ENCODE measurements at regions not wholly inside any gene's neighbourhood (a gene's known extent, or its start where the extent isn't known, plus 50 kb on each side); places are given as distances from the start of the nearest gene placed in this dataset.

DNA sequence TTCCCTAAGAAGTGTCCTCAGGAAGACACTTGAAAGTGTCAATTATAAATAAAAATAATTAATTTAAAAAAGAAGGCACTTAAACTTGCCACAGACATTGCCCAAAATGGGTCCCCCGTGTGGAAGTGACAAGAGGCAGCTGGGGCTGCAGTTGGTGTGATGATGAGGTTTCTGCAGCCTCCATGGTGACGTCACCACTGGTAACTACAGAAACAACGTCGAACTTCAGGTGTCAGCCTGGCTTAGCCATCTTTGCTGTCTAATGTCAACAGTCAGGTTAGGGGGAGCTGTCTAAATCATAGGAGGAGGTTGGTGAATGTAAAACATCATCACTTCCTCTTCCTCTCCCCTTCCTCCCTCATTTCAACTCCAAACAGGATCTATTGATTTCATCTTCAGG, 328.6 kb downstream of the MN1 start:
- no peak for DNase-seq (ENCODE audit: low read depth in 2 of 2)

DNA sequence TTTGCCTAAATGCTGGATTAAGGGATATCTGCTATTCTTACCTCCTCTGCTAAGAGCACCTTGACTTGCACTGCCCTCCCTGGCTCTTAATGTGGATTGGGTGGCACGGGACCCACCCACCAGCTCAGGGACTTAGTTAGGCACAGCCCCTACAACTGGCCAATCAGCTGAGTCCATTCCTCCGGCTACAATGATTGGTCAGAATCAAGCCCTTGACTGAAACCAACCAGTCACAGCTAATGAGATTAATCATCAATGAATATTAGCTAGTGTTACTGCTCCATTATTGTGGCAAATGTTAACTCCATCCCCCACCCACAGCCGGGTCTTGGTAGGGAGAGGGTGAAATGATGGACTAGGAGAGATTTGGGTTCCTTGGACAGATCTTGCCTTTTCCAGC, 328.0 kb downstream of the MN1 start:
- DNase-seq (ENCODE audit: low read depth in 2 of 2), result no peak

DNA sequence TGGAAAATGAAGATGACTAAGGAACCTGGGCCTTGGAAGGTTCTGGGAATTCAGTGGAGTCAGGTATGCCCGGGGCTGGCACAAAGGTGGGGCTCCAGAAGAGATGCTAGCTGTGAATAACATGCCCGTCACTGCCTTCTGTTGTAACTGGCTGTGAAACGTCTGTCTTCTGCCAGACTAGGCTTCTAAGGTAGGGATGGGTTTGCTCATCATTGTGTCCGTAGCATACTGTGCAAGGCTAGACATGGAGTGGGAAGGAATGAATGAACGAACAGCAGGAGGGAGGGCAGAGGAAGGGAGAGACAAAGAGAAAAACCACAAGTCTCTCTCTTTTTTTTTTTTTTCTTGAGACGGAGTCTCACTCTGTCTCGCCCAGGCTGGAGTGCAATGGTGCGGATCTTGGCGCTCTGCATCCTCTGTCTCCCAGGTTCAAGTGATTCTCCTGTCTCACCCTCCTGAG, 327.4 kb downstream of the MN1 start:
- DNase-seq (ENCODE audit: low read depth in 2 of 2), result no peak

DNA sequence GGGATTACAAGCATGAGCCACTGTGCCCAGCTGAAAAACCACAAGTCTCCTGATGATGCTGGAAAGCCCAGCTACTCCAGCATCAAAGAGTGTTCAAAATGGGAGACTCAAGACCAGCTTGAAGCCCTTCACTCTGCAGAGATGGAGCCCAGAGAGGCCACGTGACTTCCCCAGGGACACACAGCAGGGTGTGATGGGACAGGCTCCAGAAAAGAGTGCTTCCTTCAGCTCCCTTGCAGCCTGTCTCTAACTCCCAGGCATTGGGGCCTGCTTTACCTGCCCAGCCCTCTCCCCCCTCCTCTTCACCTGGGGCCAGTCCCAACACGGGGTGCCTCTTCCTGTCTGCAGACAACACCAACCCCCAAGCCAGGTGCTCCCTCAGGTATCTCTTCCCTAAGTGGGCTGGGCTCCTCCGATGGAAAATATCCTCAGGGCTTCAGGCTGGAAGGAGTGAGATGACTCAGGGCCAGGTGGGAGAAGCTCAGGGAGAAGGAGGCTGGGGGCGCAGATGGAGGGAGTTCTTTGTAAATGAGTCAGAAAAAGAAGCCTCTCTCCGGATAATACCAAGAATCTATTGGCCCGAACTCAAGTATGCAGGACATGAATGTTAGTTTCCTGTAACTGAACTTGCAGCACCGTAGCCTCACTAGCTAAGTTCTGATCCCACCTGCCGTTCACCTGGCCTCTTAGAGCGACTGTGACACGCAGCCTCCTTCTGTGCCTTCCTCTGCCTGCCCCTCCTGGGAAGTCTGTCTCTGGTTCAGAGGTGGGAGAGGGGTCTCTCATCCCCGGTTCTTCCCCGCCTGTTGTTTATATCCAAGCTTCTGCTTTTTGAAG, 326.6 kb downstream of the MN1 start:
- no peak for DNase-seq (ENCODE audit: low read depth in 2 of 2)

DNA sequence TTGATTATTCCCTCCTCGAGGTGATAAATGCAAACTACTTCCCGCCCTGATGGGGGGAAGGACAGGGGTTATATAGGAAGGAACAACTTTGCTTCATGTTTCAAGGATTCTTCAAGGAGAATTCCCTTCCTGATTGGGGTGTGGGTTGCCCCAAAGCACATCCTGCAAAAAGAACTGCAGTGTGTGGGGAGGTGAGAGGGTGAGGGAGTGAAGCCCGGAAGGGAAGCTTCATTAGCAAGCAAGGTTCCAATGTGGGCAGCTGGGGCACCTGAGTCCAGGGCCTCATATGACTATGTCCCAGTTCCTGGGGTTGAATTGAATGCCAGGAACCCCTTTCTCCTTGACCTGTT, 326.0 kb downstream of the MN1 start:
- DNase-seq (ENCODE audit: low read depth in 2 of 2), result no peak

DNA sequence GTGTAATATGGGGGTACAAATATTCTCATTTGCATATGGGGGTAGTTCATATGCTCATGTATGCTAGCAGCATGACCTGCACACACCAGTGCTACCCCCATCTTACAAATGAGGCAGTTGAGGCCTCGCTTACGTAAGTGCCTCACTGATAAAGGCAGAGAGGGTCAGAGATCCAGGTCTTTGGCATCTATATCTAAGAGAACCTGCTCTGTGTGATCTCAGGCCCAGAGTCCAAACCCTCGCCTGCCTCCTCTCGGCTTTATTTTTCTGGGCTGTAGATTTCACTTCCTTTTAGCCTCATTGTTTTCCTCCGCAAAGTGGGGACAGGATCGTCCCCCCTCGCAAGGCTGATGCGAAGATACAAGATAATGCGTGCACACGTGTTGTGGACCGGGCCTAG, 325.2 kb downstream of the MN1 start:
- no peak for DNase-seq (ENCODE audit: low read depth in 2 of 2)

DNA sequence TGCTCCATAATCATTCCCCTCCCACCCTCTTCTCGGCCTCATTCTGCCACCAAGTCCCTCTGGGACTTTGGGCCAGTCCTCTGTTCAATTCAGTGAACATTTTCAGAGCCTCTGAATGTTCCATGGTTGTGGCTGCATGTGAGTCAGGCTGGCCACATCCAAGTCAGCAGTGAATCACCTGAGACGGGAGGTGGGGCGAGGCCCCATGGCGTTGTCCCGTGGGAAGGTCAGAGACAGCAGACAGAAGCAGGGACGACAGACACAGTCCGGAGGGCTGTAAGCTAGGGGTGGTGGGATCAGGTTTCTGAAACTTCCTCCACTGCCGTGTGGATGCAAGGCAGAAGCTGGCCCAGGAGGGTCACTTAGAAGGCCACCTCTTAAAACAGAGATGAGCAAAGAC, 324.8 kb downstream of the MN1 start:
- DNase-seq (ENCODE audit: low read depth in 2 of 2), result no peak

DNA sequence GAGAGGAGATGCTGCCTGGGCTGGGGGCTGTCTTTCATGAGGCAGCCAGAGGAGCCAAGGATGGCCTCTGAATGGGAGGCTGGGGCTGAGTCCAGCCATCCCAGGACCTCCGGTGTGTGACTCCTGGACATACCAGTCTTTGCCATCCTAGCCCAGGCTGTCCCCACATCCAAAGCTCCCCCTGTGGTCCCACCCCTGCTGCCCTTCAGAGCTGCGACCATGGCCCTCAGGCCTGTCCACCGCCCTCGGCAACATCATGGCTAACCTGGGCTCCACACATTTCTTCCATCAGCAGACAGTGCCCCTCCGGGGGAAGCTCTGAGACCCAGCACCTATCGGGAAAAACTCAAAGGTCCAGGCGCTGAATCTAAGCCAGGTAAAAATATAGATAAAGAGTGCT, 324.4 kb downstream of the MN1 start:
- no peak for DNase-seq (ENCODE audit: low read depth in 2 of 2)

DNA sequence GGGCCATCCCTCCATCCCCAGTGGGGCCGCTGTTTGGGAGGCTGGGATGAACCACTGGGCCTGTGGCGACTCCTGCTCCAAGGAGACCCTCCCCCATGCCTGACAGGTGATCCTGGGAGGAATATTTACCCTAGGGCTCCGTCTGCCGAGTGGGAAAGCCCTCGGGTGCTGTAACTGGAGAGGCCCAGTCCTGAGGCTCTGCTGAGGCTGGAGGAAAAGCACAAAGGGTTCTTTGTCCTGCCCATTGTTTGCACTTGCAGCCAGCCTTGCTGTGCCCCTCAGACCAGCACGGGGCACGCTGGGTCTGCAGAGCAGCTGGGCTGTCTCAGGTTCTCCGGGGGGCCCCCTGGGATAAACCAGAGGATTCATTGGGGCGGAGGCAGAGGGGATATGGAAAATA, 321.1 kb downstream of the MN1 start:
- DNase-seq (ENCODE audit: low read depth in 2 of 2), result no peak

DNA sequence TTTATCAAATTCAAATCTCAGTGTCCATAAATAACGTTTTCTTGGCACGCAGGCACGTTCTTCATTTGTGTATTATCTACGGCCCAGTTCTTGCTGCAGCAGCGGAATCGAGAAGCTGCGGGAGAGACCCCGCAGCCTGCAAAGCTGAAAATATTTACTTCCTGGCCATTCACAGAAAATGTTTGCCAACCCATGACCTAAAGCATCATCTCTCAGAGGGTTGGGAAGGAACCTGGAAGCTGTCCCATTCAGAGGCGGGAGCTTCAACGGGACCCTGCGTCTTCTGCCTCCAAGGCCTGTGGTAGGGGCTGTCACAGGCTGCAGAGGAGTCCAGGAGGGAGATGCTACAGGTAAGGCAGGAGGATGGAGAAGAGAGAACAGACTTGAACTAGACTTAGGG, 319.2 kb downstream of the MN1 start:
- DNase-seq (ENCODE audit: low read depth in 2 of 2), result no peak

DNA sequence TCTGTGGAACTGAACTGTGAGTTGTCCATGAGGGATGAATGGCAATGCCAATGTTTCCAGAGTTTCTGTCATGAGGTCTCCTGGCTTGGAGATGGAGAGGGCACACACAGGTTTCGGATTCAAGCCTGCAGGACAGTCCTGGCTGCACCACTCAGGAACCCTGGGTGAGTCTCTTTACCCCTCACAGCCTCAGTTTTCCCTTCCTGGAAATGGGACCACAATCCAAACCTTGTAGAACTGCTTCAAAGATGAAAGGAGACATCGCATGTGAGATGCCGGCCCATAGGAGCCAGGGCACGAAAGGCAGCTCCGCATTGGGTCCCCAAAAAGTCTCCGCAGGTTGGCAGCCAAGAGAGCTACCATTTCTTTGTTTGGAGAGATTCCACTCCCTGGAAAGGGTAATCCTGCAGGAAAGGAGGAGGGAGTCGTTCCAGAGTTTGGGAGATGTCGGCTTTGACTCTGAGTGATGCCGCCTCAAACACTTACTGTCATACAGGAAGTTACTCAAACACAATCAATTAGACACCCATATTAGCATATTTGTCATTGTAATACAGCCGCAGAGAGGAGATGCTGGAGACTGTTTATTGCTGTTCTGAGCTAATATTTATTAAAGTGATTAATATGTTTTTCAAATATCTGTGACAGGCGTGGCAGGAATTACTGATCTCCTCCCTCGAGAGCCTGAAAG, 318.3 kb downstream of the MN1 start:
- no peak for DNase-seq (ENCODE audit: low read depth in 2 of 2)

DNA sequence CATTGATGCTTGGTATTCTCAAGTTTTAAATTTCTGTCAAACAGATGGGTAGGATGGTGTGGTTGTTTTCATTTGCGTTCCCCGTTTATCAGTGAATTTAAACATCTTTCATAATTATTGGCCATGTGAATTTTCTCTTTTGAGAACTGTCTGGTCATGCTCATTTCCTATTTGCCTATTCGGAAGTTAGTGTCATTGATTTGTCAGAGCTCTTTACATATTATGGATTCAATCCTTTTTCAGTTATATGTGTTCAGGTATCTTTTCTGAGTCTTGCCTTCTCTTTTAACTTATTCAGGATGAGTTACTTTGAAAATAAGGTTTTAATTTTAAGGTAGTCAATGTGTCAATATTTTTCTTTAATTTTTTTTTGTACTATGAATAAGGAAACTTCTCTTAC, 315.7 kb downstream of the MN1 start:
- DNase-seq (ENCODE audit: low read depth in 2 of 2), result no peak

DNA sequence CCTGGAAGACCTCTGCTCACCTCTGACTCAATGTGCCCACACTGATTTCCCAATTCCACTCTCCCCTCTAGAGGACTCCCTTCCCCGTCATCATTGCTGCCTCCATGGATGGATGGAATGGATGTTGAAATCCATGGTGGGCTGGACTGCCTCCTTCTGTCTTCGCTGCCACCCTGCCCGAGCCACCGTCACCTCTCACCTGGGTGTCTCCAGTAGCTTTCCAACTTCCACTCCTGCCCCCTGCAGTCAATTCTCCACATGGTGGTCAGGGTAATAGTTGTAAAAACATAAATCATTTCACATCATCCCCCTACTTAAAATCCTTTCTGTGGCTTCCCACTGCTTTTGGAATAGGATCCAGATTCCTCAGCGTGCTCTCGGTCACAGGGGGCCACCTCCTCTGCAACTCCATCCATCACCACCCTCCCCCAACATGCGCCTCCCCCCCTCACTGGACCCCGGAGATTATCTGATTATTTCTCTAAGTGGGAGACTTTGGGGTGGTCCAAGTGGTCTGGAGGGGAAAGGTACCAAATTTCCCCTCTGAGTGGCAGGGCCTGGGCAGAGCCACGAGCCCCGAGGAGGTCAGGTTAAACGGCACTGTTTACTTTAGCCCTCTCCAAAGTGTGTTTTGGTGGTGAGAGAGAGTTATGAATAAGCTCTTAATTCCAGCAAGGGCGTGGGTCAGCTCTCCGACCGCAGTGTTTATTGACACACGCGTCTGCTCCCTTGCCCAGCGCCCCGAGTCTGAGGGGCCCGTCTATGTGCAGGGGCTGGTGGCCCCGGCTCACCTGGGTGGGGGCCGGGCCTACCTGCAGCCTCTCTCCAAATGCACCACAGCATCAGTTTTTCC, 313.7 kb downstream of the MN1 start:
- DNase-seq (ENCODE audit: low read depth in 2 of 2), result no peak

DNA sequence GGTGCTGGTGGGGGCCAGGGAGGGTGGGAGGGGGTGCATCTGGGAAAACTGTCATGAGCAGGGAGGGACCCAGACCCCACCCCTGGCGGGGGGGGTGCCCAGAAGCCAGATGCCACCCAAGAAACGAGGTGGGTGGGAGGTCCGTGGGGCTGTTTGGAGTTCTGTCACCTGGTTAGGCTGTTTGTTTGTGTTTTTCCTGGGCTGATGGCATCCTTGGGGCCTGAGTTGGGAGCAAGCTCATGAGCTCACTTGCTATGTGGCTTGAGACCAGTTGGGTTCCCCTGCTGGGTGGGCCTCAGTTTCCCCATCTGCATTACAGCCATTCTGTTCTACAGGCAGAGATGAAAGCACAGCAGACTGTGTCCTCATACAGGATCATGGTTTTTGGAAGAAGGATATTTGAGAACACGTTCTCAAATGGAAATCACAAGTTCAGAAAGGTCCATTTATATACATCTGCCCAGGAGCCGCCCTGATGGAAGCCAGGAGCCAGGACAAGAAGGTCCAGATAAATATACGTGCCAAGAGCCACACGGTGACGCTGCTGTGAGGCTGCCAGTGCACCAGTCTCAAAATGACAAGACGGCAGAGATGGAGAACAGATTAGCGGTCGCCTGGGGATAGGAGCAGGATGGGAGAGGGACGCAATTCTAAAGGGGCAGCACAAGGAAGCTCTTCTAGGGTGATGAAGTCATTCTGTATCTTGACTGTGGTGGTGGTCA, 312.9 kb downstream of the MN1 start:
- DNase-seq (ENCODE audit: low read depth in 2 of 2), result no peak

DNA sequence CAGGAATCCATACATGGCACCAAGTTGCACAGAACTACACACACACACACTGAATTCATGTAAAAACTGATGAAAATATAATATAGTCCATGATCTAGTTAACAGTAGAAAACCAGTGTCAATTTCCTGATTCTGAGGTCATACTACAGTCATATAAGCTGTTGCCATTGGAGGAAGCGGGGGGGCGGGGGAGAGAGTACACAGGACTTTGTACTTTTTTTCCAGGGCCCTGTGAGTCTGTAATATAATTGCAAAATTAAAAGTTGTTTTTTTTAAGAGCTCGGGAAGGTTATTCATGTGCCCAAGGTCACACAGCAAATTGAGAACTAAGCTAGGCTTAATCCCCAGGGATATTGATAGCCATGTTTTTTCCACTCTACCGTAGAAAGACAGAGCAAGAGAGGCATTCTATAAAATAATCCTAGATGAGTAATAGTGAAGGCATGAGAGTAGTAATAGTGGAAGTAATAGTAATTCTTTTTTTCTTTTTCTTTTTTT, 312.3 kb downstream of the MN1 start:
- DNase-seq (ENCODE audit: low read depth in 2 of 2), result no peak

DNA sequence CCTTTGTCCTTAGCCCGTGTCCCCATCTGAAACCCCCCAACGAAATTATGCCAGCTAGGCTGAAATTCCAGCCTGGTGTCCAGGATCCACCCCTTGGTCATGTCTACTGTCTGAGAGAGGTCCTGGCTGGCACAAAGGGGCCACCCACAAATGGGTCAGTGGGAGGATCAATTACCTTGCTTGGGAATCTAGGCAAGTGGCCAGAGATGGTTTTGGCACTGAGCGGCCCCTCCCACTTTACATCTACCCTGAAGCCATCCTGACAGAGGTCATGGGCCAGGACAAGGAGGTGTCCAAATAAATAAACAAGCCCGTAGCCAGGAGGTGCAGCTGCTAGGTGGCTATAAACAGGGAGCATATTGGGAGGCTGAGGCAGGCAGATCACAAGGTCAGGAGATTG, 311.5 kb downstream of the MN1 start:
- DNase-seq (ENCODE audit: low read depth in 2 of 2), result no peak

DNA sequence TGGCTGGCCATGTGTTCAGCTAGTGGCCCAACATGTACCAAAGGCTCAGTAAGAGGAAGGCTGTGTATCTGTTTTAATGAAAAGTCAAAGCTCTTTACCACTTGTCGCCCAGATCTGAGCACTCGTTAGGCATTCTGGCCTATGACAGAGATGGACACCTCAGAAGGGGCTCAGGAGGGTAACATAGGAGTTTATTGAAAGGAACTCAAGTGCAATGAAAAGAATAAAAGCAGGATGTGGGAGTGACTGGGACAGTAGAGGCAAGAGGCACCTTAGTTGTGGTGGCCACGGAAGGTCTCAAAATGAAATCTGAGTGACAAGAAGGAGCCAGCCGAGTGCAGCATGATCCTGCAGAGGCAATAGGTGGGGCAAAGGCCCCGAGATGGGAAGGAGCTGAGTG, 309.7 kb downstream of the MN1 start:
- DNase-seq (ENCODE audit: low read depth in 2 of 2), result no peak

DNA sequence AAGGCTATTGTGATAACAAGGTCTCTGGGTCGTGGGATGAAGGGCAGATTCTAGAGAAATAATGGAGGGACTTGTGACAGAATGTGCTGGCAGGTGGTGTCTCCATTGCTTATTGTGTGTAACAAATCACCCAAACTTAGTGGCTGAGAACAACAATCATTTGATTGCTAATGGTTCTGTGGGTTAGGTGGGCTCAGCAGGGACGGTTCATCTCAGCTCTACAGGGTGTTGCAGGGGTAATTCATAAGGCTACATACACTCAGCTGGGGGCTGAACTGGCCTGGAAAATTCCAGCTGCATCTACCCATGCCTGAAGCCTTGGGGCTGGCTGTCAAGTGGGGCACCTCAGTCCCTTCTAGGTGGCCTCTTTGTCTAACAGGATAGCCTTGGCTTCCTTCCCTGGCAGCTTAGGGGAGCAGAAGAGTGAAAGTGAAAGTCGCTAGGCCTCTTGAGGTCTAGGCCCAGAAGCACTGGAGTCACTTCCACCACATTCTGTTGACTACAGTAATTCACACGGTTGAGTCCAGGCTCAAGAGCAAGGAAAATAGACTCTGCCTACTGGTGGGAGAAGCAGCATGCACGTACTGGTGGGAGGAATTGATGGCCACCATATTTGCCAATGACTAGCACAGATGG, 308.9 kb downstream of the MN1 start:
- no peak for DNase-seq (ENCODE audit: low read depth in 2 of 2)

DNA sequence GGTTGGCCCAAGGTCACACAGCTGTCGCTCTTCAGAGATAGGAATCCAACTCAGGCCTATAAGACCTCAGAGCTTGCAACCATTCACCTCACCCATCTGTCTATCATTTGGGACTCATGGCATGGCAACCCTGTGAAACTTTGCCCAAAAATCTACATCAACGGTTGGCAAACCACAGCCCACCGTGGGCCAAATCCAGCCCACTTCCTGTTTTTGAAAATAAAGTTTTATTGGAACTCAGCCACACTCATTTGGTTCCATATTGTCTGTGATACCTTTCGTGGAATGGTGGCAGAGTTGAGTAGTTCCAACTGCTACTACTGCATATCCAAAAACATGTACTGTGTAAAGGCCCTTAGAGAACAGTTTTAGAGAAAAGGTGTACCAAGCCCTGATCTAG, 307.8 kb downstream of the MN1 start:
- DNase-seq (ENCODE audit: low read depth in 2 of 2), result no peak

DNA sequence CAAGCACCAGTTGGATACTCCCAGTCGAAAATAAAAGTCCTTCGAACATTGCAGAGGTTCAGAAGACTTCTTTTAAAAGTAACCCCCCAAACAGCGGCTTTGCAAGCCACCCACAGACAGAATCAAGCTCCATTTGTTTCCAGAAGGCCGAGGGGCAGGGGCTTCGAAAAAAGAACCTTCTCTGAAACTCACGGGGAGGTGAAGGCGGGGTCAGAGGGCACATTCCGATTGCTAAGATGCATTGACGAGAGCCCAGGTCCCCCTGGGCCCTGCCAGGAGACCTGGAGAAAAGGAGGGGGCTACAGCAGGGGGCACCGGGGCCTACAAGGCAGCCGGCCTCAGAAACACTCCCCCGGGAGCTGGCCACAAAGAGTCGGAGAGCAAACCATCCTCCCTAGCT, 306.8 kb downstream of the MN1 start:
- no peak for DNase-seq (ENCODE audit: low read depth in 2 of 2)

DNA sequence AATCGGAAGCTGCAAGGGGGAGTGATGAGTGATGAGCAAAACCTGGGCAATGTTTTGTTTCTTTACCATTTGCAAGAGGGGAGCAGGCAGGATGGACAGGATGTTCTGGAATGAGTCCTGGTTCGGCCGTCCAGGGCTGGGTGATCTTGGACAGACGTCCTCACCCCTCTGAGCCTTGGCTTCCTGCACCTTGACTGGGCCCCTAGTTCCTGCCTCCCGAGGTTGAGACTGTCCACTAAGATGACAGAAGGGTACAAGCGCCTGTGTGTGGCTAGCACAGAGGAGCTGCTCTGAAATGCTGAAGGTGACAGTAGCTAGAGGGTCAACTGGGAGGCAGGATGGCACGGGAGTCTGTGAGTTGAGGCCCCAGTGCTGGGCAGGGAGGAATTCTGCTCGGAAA, 306.2 kb downstream of the MN1 start:
- no peak for DNase-seq (ENCODE audit: low read depth in 2 of 2)
